ENCODE measurements at regions not wholly inside any gene's neighbourhood (a gene's known extent, or its start where the extent isn't known, plus 50 kb on each side); places are given as distances from the start of the nearest gene placed in this dataset.

DNA sequence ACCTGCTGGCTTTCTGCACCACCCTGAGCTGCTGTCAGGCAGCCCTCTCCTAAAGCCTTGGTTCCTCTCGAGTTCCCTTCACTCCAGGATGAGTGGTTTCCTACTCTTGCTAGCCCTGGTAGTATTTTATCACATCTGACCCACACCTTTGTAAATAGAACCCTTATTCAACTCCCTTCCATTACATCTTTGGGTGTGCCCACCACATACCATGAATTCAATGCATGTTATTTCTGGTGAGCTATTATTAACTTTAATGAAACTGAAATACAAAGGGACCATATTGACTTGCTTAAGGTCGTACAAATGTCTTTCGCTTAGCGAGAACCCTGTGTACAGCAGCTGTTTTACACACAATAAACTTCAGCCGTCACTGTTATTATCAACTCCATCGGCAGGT, 521.3 kb downstream of the GRIN2A start:
- no peaks in the 10 kb centered on the region for H3K9me3 ChIP-seq (ENCODE audit: insufficient read depth, low read depth, low read length)
- no peak overlapping the region for H3K23ac ChIP-seq (ENCODE audit: low read length)
- H3K4me3 ChIP-seq (ENCODE audit: low read depth, low read length): no peak overlapping the region
- H3K36me3 ChIP-seq (ENCODE audit: control insufficient read depth in 1 of 2, insufficient read depth in 2 of 2, low read length in 2 of 2): no peaks in the 10 kb centered on the region
- H3K4ac ChIP-seq (ENCODE audit: low read depth, low read length): no peak overlapping the region
- no peak overlapping the region for H2BK5ac ChIP-seq (ENCODE audit: low read depth, low read length, poor library complexity)
- H2AFZ ChIP-seq (ENCODE audit: insufficient read depth, low read length, poor library complexity): no peak overlapping the region
- H4K91ac ChIP-seq (ENCODE audit: low read depth, low read length): no peak overlapping the region
- H3K14ac ChIP-seq (ENCODE audit: low read length): no peak overlapping the region
- H4K12ac ChIP-seq (ENCODE audit: low read depth, low read length): no peak overlapping the region
- H2BK120ac ChIP-seq (ENCODE audit: insufficient read depth, low read length, poor library complexity): no peak overlapping the region
- H3K27me3 ChIP-seq (ENCODE audit: insufficient read depth, low read length): no peaks in the 10 kb centered on the region
- H3K79me2 ChIP-seq (ENCODE audit: control insufficient read depth, insufficient read depth, low read length, poor library complexity): no peaks in the 10 kb centered on the region
- whole genome bisulfite sequencing (ENCODE audit: extremely low coverage, insufficient coverage, insufficient read length): no CpG with 5 or more reads among the region's 6 CpGs
- no peak for DNase-seq
- H4K8ac ChIP-seq (ENCODE audit: low read depth, low read length): no peak overlapping the region
- H3K4me1 ChIP-seq (ENCODE audit: control insufficient read depth in 1 of 2, insufficient read depth in 2 of 2, low read length in 2 of 2): no peaks in the 10 kb centered on the region
- no peak overlapping the region for H3K9ac ChIP-seq (ENCODE audit: low read length)
- no peak overlapping the region for H3K27ac ChIP-seq (ENCODE audit: low read depth, low read length)
- no peak overlapping the region for H2AK5ac ChIP-seq (ENCODE audit: low read length)
- H3K4me2 ChIP-seq (ENCODE audit: low read length): no peak overlapping the region
- no peak overlapping the region for H2BK12ac ChIP-seq (ENCODE audit: low read length)
- H3K18ac ChIP-seq (ENCODE audit: low read length): no peak overlapping the region
- no peaks in the 10 kb centered on the region for H3K79me1 ChIP-seq (ENCODE audit: low read length)

DNA sequence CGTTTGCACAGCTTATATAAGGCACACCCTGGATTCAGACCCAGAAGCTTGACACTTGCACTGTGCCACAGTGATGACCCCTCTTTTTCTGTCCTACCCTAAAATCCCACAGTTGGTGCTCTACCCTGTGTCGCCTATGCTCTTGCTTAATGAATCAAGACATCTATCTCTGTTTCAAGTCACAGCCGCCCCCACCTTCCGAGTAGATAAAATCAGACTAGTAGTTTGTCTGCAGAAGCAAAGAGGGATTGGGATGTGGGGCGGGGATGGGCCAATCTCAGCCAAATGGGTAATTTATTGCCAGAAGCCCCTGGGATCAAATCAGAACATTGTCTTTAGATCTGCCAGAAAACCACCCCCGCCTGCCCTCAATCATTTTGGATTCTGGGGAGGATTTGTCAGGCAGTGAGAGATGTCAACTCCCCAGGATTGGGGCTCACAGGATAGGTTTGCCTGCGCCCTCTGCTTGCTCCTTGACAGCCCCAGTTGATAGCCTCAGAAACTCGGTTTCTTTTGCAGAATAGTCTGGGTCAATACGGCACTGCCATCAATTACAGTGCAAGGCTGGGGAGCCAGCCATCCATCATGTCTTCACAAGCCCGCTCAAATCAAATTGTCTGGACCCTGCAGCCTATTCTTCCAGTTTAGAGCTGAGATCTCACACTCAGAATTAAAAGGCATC, 520.8 kb downstream of the GRIN2A start:
- Histone ChIP-seq H3K27me3 (ENCODE audit: insufficient read depth, low read length) (no peaks in the 10 kb centered on the region), H3K4me1 (ENCODE audit: control insufficient read depth in 1 of 2, insufficient read depth in 2 of 2, low read length in 2 of 2) (no peaks in the 10 kb centered on the region), H3K9ac (ENCODE audit: low read length) (no peak overlapping the region), H3K9me3 (ENCODE audit: insufficient read depth, low read depth, low read length) (no peaks in the 10 kb centered on the region), H3K27ac (ENCODE audit: low read depth, low read length) (no peak overlapping the region), H3K23ac (ENCODE audit: low read length) (no peak overlapping the region), H3K4me3 (ENCODE audit: low read depth, low read length) (no peak overlapping the region), H3K4me2 (ENCODE audit: low read length) (no peak overlapping the region), H4K12ac (ENCODE audit: low read depth, low read length) (no peak overlapping the region), H3K4ac (ENCODE audit: low read depth, low read length) (no peak overlapping the region), H3K79me2 (ENCODE audit: control insufficient read depth, insufficient read depth, low read length, poor library complexity) (no peaks in the 10 kb centered on the region), H2BK120ac (ENCODE audit: insufficient read depth, low read length, poor library complexity) (no peak overlapping the region), H2AK5ac (ENCODE audit: low read length) (no peak overlapping the region), H4K91ac (ENCODE audit: low read depth, low read length) (no peak overlapping the region), H3K14ac (ENCODE audit: low read length) (no peak overlapping the region), H2AFZ (ENCODE audit: insufficient read depth, low read length, poor library complexity) (no peak overlapping the region), H3K79me1 (ENCODE audit: low read length) (no peaks in the 10 kb centered on the region), H3K18ac (ENCODE audit: low read length) (no peak overlapping the region), H3K36me3 (ENCODE audit: control insufficient read depth in 1 of 2, insufficient read depth in 2 of 2, low read length in 2 of 2) (no peaks in the 10 kb centered on the region), H2BK12ac (ENCODE audit: low read length) (no peak overlapping the region), H4K8ac (ENCODE audit: low read depth, low read length) (no peak overlapping the region), H2BK5ac (ENCODE audit: low read depth, low read length, poor library complexity) (no peak overlapping the region)
- no CpG with 5 or more reads among the region's 10 CpGs for WGBS (ENCODE audit: extremely low coverage, insufficient coverage, insufficient read length)
- DNase-seq: no peak

DNA sequence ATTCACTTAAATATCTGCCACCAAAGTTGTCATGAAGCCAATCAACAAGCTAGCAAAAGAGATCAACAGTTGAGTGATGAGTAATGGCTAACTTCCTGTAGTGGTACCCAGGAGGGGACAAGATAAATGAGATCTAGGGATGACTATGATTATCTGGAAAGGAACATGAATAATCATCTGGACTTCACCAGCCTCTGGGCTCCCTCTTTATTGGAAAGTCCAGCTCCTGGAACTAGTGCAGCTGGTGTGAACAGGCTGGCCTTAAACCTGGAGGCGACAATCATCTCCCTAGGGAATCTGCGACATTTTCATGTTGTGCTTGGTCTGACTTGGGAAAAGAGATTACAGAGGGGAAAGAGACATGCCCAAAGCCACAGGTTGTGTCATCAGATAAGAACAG, 518.6 kb downstream of the GRIN2A start:
- H3K4me1 ChIP-seq (ENCODE audit: control insufficient read depth in 1 of 2, insufficient read depth in 2 of 2, low read length in 2 of 2): no peaks in the 10 kb centered on the region
- H3K9me3 ChIP-seq (ENCODE audit: insufficient read depth, low read depth, low read length): no peaks in the 10 kb centered on the region
- no peak overlapping the region for H3K4me3 ChIP-seq (ENCODE audit: low read depth, low read length)
- no peak overlapping the region for H3K27ac ChIP-seq (ENCODE audit: low read depth, low read length)
- H3K36me3 ChIP-seq (ENCODE audit: control insufficient read depth in 1 of 2, insufficient read depth in 2 of 2, low read length in 2 of 2): no peaks in the 10 kb centered on the region
- H3K4me2 ChIP-seq (ENCODE audit: low read length): no peak overlapping the region
- H3K4ac ChIP-seq (ENCODE audit: low read depth, low read length): no peak overlapping the region
- H3K79me1 ChIP-seq (ENCODE audit: low read length): no peaks in the 10 kb centered on the region
- H2AFZ ChIP-seq (ENCODE audit: insufficient read depth, low read length, poor library complexity): no peak overlapping the region
- no peak overlapping the region for H3K9ac ChIP-seq (ENCODE audit: low read length)
- H2BK5ac ChIP-seq (ENCODE audit: low read depth, low read length, poor library complexity): no peak overlapping the region
- no peak overlapping the region for H4K91ac ChIP-seq (ENCODE audit: low read depth, low read length)
- no peak overlapping the region for H3K14ac ChIP-seq (ENCODE audit: low read length)
- H4K8ac ChIP-seq (ENCODE audit: low read depth, low read length): no peak overlapping the region
- no peak overlapping the region for H2BK12ac ChIP-seq (ENCODE audit: low read length)
- H4K12ac ChIP-seq (ENCODE audit: low read depth, low read length): no peak overlapping the region
- H3K79me2 ChIP-seq (ENCODE audit: control insufficient read depth, insufficient read depth, low read length, poor library complexity): no peaks in the 10 kb centered on the region
- no peak overlapping the region for H2BK120ac ChIP-seq (ENCODE audit: insufficient read depth, low read length, poor library complexity)
- no peak overlapping the region for H3K23ac ChIP-seq (ENCODE audit: low read length)
- no peak overlapping the region for H2AK5ac ChIP-seq (ENCODE audit: low read length)
- WGBS (ENCODE audit: extremely low coverage, insufficient coverage, insufficient read length): no CpG with 5 or more reads among the region's 2 CpGs
- no peak overlapping the region for H3K18ac ChIP-seq (ENCODE audit: low read length)
- no peaks in the 10 kb centered on the region for H3K27me3 ChIP-seq (ENCODE audit: insufficient read depth, low read length)
- no peak for DNase-seq

DNA sequence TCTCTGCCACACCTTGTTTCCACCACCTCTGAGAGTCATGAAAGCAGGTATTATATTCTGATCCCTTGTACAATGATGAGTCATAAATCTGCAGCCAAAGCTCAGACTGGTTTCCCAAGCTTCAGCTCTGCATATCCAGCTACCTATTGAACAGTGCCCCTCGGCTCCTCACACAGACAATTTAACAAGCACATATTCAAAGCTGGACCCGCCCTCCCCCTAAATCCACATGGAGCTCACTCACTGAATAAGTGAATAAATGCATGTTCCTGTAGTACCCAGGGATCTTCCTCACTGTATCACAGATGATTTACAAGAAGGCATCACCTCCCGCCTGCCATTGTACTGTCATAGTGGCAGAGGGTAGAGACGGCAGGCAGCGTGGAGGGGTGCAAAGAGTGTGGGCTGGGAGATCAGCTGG, 516.4 kb downstream of the GRIN2A start:
- WGBS (ENCODE audit: extremely low coverage, insufficient coverage, insufficient read length): no CpG with 5 or more reads among the region's 5 CpGs
- no peaks in the 10 kb centered on the region for H3K36me3 ChIP-seq (ENCODE audit: control insufficient read depth in 1 of 2, insufficient read depth in 2 of 2, low read length in 2 of 2)

More for the DNA sequence above, 516.4 kb downstream of the GRIN2A start:
- Histone ChIP-seq H3K4me2 (ENCODE audit: low read length) (no peak overlapping the region), H4K8ac (ENCODE audit: low read depth, low read length) (no peak overlapping the region), H3K4ac (ENCODE audit: low read depth, low read length) (no peak overlapping the region), H2BK120ac (ENCODE audit: insufficient read depth, low read length, poor library complexity) (no peak overlapping the region), H3K14ac (ENCODE audit: low read length) (no peak overlapping the region), H3K9ac (ENCODE audit: low read length) (no peak overlapping the region), H3K79me2 (ENCODE audit: control insufficient read depth, insufficient read depth, low read length, poor library complexity) (no peaks in the 10 kb centered on the region), H3K27ac (ENCODE audit: low read depth, low read length) (no peak overlapping the region), H3K23ac (ENCODE audit: low read length) (no peak overlapping the region), H2BK5ac (ENCODE audit: low read depth, low read length, poor library complexity) (no peak overlapping the region), H2AK5ac (ENCODE audit: low read length) (no peak overlapping the region), H3K18ac (ENCODE audit: low read length) (no peak overlapping the region), H4K12ac (ENCODE audit: low read depth, low read length) (no peak overlapping the region), H3K27me3 (ENCODE audit: insufficient read depth, low read length) (no peaks in the 10 kb centered on the region), H4K91ac (ENCODE audit: low read depth, low read length) (no peak overlapping the region), H3K4me1 (ENCODE audit: control insufficient read depth in 1 of 2, insufficient read depth in 2 of 2, low read length in 2 of 2) (peaks cover 0 to 2% of the 10 kb centered on the region in 2 experiments), H3K9me3 (ENCODE audit: insufficient read depth, low read depth, low read length) (no peaks in the 10 kb centered on the region), H2BK12ac (ENCODE audit: low read length) (no peak overlapping the region), H2AFZ (ENCODE audit: insufficient read depth, low read length, poor library complexity) (no peak overlapping the region), H3K4me3 (ENCODE audit: low read depth, low read length) (no peak overlapping the region), H3K79me1 (ENCODE audit: low read length) (no peaks in the 10 kb centered on the region)
- DNase-seq: no peak
